Right renal pelvis (tissue), 4 donors: ENCODE measurements at regions not wholly inside any gene's neighbourhood (a gene's known extent, or its start where the extent isn't known, plus 50 kb on each side); places are given as distances from the start of the nearest gene placed in this dataset.
A peak's percentile ranks its signal among the peaks of the same experiment; 100 is the strongest.

Source experiments
- DNase-seq, 4 donors: peaks; one replicate each; pipeline ENCODE4 v3.0.0-alpha.2; 2013; ENCODE audit warnings: low read depth in 4 of 4, low spot score in 3 of 4, missing footprints in 1 of 4

DNA sequence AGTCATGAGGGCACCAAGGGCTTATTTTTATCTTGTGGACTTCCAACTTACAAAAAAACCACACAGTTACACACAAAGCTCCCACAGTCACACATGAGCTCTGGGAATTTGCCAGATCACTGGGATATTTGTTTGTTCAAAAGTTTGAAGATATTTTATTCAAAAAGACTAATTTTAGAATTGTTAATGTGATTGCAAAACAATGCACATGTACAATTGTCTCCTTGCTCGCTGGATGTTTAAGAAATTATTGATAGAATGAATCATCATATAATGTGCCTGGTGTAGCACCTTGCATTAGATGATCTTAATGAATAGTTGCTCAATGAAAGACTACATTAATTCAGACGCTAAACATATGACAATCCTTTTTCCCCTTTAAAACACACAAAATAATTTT is 570.3 kb downstream of the LMO4 start:
- DNase-seq: no peak

DNA sequence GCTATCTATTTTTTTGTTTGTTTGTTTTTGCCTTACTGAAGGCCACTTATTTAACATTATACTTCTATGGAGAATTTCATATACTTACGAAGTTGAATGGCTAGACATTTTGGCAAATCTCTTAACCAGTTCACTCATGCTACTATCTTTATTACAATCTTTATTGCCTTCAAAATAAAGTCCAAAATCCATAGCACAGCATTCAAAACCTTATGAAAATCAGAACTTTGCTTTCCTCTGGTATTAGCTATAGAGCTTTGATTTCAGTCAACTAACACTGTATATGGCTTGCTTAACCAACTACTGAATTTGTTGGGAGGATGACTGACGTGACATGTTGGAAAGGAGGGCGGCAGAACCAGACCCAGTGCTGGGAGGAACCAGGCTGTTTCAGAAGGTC is 571.1 kb downstream of the LMO4 start:
- DNase-seq: no peak

DNA sequence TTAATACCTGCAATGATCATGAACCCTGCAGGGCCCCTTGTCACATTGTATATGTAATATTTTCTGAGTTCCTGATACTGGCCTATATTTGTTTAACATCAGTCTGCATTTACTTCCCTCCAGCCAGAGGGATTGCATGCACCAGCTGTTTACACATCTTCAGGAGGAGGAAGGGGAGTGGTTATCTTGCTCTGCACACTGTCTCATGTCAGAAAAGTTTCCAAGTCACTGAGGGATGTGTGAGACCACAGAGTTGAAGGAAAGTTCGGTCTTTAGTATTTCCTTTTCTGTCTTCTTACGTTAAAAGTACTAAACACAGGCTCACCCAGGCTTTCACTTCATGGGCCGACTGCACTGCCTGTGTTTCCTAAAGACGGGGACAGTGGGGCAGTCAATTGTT is 574.1 kb downstream of the LMO4 start:
- DNase-seq: peak; percentile 39 to 70 (median 55)

DNA sequence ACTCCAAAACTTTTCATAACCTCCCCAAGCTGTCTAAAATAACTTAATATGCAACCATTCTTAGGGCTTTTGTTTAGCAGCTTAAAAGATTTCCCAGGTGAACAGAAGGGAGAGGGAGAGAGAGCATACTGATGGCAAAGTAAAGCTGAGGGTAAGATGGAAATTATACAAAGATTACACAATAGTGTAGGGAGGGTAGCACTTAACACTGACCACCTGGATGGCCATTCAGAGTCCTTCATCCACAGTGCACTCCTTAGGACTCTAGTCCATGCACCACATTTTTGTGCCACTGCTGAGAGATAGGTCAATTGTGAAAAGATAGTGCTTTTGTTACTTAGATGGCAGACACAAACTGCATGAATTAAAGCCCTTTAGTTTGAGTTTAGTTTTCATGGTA is 574.6 kb downstream of the LMO4 start:
- DNase-seq: no peak

DNA sequence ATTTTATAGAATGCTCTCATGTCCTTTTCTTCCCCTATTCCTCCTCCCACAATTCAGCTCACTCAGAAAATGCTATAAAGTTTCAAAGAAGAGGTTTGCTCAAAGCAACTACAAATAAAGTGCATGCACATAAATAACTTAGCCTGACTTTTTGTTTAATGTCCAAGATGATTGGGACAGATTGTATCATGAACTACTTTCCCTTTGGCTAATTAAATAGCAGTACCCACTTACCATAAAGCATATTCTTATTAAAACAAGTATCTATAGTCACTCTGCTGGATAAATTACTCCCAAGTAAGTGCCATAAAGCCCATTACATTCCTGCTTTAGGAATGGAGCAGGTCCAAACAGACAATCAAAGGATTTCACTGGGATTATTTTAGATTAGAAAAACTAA is 576.0 kb downstream of the LMO4 start:
- DNase-seq: peak in 2 of 4 donors; percentile 20 to 23

DNA sequence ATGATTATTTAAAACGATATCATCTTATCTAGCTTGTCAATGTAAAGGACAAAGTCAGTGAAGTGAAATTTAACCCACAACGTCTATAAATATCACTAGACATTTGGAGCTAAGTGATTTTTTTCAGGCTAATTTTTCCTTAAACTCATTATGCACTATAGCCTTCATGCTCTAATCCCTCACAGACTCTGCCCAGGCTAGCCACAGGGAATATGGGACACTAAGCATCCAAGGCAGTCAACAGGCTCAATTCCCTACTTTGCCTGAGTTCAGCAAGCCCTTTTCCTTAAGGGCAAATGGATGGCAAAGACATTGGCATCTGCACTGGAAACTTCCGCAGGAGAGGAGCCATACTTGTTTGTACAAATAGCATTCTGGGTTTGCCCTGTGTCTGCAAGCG is 577.0 kb downstream of the LMO4 start:
- DNase-seq: no peak

DNA sequence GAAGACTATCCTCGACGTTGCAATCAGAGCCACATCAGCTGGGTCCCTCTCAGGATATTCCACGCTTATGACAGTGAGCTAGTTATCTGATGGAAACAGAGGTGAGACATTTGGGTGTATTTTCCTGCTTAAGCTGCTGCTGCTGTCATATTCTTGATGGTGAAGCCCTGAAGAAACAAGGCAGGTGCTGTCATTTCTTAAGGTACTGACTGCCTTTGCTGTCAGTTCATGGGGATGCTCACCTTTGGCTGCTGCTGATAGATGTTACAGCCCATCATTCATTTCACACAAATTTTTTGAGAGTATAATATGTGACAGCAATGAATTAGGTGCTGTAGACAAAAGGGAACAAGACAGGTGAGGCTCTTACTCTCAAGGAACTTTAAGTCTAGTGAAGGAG is 577.4 kb downstream of the LMO4 start:
- no peak for DNase-seq

DNA sequence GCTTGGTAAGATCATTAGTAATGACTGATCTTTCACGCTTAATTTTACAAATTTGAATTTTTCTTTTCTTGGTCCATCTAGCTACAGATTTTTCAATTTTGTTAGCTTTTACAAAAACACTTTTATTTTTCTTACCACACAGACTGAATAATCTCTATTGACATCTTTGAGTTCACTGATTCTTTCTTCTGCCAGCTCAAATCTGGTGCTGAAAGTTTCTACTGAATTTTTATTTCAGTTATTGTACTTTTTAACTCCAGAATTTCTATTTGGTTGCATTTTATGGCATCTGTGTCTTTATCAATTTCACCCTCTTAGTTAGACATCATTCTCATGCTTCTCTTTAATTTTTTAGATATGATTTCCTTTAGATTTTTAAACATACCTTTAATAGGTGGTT is 584.7 kb downstream of the LMO4 start:
- DNase-seq: no peak

DNA sequence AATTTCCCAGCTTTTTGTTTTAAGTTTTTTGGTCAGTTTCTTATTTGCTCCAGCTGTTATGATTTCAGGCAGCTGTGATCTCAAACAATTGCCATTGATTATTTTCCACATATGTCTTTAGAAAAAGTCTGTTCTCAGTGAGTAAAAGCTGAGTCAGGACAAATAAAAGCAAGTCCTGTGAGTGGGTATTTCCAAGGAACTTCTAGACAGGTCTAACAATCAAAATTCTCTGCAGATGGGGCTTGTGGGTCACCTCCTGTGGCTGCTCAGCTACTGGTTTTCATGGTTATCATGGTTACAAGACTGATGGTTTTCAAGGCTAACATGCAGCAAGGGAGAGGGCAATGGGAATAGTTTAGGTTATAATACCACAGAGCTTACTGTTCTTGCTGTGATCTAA is 585.7 kb downstream of the LMO4 start:
- DNase-seq: no peak

DNA sequence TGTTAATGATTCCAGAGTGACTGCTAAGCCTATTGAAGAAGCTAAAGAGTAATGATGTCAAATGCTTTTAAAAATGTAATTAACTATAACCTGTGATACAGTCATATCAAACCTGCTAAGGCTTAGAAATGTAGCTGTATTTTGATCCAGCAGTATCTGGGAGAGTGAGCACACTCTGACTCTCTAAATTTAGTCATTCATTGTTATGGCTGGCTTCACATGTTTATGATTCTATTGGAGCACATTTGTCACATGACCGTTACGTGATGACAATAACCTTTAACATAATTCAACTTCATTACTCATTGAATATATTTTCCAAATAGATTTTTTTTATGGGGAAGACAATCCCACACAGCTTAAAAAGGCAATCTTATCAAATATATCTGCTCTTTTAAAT is 587.1 kb downstream of the LMO4 start:
- DNase-seq: no peak

DNA sequence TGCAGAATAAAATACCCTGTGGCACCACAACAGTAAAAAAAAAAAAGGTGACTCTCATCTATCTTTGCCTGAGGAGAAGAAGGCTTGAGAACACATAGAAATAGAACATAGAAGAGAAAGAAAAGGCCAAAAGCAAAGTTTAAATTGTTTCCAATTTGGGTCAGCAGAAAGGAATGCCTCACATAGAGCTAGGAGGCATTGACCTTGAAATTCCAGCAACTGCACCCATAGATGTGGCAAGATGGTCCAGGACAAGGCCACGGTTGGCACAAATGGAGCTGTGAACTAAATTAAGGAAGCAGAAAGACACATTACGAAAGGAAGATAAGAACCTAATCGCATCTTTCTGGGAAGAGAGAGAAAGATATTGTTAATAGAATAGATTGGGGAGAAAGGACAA is 588.3 kb downstream of the LMO4 start:
- DNase-seq: no peak

DNA sequence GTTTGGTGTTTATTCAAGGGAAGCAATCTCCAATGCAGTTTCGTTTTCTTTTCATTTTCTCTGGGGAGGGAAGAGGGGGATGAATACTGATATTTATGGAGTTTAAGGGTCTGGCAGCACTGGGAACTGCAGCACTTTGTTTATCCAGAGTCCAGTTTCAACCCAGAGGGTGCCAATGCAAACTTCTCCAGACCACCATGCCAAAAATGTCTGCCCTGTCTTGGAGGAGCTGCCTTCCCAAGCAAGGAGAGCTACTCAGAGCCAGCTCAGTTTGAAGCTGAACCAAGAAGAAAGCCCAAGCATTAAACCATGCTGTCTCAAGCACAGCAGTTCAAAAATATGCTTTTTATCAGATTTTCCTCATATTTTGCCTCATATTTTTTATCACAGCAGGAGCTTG is 589.7 kb downstream of the LMO4 start:
- DNase-seq: no peak

DNA sequence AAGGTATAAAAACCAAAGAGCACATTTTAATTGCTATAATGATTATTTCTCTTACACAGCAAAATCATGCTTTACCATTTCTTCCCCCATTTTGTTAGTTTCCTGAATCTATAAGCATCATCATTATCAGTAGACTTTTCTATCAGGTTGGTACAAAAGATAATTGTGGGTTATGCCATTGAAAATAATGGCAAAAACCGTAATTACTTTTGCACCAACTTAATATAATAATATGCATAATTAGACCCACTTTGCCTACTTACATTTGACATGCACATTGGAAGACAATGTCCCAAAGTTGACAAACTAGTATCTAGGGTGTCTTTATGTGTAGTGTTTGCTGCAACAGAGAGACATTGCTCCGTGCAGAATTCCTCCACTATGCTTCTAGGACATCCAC is 594.2 kb downstream of the LMO4 start:
- DNase-seq: no peak

DNA sequence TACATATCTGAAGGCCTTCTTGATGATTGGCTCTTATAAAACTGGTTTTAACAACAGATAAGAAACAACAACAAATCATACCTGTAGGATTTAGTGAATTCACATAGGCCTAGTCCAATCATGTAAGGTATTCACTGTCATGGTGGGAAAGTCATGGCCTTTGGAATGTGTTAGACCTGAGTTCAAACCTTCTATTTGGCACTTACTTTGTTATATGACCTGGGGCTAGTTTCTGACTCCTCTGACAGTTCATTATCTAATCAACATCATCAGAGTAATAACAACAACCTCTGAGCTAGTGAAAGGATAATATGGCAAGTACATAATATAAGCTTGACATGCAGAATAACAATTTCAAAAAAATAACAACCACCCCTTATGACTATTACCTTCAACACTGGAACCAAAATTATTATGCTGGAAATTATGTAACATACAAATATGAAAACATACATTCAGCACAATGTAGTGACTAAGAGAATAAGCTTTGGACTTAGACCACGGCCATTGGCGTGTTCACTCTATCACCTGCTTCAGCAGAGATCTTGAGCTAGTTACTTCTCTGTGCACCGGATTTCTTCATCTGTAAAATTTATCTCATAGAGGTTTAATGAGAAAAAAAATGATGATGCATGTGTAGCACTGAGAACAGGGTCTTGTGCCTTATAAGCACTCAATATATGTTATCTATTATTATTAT is 597.6 kb downstream of the LMO4 start:
- DNase-seq: no peak

DNA sequence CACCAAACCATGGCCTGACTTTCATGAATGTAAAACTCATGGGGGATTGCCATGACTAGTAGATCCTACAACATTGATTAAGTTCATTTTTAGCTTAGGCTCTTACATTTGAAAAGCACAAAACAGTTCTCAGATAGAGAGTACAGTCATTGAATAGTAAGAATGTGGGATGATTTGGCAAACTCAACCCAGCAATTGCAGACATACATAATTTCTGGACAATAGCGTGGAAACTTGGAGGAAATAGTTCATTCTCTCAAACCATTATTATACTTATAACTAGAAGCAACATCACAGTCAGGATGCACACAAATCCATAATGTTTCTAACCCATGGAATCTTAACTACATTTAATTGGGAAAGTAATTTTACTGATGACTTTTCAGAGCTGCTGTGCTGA is 598.2 kb downstream of the LMO4 start:
- no peak for DNase-seq

DNA sequence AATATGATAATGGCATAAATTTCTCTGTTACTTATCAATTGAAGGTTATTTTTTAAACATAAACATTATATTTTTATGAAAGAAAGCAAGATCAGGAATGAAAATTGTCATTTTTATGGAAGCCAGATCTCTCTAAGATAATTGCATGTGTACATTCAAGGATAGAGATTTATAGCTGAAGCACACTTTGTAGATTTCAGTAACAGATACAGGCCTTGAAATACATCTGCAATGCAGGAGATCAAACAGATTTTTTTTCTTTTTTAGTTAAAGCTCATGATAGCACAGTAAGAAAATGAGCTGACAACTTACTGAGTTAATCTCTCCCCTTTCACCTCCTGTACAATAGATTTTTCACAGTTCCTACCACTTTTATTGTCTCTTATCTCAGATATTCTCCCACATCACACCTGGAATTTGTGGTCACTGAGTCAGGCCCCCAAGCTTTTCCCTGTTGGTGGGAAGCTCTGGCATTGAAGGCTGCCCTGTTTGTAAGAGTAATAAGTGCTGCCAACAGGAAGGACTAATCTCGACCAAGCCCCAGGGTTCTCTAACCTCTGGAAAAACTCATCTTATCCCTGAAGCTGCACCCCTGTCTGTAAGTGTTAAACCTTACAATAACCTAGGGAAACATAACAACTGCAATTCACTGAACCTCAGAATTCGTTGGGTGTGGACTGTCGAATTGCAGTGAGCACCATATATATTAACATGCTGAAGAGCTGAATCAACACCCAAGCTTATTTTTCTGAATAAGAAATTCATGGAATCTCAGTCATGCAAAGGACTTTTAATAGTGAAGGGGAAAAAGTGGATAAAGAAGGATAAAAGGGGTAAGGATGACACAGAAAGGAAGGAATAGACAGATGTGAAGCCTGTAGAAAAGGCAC is 599.0 kb downstream of the LMO4 start:
- no peak for DNase-seq

DNA sequence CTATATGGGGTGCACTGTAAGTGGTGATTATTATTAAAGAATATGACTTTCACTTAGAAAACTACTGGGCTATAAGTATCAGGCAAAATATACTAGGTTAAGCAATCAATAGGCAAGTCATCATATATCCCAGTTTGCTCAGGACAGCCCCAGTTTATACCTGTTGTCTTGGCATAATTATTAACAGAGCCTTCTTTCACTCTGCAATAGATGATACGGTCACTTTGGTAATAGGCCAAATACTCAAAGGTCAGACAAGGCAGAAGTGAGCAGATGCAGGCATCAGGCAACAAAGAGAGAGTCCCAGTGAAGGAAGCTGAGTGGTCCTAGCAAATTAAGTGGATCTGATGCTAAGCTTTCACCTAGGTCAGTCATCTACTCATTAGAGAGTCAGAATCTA is 599.9 kb downstream of the LMO4 start:
- DNase-seq: no peak

DNA sequence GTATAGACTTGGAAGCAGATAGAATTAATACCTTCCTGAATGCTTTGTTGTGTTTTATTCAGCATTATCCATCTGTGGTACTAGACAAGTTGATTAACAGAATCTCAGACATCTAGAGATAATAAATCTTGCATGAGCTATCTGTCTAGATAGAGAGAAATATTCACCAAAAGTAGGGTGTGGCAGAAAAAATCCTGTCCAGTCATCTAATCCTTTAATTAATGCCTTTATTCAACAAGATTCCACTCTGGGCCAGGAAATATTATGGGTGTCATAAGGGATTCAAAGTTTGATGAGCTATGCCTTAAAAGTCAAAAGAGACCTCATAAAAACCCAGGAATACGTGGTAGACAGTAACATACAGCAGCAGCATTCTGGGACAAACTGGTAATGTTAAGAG is 601.2 kb downstream of the LMO4 start:
- DNase-seq: no peak

DNA sequence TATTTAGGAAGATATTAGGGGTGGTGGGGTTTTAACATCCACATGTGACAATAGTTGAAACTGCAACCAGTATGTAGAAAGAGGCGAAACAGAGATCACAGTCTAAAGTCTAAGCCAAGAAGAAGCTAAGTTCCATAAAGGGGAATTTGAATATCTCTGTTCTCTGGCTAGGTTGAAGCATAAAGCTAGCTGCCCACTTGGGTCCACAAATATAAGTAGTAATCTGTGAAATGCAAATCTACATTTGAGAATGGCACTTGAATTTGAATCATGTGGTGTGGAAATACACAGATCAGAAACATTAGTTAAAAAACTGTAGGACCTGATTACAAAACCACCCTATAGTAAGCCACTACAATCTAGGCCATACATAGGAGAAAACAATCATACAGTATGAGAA is 602.1 kb downstream of the LMO4 start:
- DNase-seq: no peak

DNA sequence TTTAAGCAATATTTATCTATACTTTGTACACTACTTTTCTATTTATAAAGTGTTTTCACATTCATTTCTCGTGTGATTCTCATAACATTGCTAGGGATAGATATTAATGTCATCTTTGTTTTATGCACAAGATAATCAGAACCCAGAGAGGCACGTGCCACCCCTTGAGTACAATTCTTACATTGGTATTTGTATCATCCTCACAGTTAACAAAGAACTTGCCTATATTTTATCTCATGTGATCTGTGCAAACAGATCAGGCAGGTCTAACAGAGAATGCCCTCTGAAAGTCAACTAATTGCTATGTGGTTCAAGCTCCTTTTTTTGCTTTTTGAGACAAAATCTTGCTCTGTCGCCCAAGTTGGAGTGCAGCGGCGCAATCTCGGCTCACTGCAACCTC is 604.5 kb downstream of the LMO4 start:
- no peak for DNase-seq

DNA sequence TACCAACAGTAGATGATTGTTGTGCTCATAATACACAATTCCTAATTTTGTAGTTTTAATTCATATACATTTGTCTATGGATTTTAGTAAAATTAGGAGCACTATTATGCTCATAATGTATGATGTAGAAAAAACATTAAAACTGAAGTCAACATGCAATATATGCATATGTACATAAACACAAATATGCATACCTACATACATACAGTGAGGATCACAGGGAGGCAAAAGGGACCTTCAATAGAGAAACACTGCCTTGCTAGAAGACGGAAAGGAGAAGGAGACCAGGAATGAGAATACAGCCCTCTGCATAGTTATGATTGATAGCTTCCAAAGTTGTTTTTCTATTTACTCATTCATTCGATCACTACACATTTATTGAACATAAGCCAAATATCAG is 606.5 kb downstream of the LMO4 start:
- no peak for DNase-seq

DNA sequence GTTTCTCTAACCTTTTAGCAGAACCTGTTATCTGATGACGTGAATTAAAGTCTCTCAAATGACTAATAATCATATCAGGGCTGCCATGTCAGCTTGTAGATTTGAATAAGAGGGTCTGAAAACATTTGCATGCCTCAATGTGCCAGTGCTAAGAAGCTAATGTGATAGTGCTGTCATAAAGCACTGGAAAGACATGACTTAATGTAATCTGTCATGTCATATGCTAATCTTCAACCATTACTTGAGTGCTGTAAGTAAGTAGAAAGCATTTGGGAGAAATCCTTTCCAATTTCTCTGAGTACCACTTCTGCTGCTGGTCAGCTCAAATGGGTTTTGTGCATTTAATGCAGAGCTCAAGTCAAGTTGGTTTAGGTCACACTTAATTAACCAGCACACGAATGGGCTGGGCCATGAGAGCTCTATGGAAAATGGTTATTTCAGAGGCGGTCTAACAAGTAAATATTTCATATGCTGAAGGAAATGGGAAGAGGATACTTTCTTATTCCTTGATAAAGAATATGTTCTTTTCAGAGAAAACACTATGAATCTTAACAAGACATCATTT is 609.2 kb downstream of the LMO4 start:
- DNase-seq: no peak
